ENCODE measurements at regions not wholly inside any gene's neighbourhood (a gene's known extent, or its start where the extent isn't known, plus 50 kb on each side); places are given as distances from the start of the nearest gene placed in this dataset.
A peak's percentile ranks its signal among the peaks of the same experiment; 100 is the strongest.

DNA sequence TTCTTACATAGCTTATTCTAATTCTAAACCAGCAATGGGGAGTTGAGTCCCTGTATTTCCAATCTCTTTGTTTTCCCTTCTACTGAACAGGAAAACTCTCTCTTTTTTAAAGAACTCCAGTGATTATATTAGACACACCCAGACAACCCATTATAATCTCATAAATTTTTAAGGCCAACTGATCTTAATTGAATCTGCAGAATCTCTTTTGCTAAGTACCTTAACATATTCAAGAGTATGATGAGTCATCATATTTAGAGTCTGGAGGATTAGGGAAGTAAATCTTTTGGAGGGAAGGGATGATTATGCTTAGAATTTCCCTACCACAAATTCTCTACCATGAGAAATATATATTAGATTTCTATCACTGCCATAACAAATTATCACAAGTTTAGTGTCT lies 705.1 kb downstream of the CENPC start:
- TF ChIP-seq, protein P1, sequence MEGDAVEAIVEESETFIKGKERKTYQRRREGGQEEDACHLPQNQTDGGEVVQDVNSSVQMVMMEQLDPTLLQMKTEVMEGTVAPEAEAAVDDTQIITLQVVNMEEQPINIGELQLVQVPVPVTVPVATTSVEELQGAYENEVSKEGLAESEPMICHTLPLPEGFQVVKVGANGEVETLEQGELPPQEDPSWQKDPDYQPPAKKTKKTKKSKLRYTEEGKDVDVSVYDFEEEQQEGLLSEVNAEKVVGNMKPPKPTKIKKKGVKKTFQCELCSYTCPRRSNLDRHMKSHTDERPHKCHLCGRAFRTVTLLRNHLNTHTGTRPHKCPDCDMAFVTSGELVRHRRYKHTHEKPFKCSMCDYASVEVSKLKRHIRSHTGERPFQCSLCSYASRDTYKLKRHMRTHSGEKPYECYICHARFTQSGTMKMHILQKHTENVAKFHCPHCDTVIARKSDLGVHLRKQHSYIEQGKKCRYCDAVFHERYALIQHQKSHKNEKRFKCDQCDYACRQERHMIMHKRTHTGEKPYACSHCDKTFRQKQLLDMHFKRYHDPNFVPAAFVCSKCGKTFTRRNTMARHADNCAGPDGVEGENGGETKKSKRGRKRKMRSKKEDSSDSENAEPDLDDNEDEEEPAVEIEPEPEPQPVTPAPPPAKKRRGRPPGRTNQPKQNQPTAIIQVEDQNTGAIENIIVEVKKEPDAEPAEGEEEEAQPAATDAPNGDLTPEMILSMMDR (IDR thresholded peaks at IDR 0.05; ENCODE audit: control extremely low read depth, extremely low read depth): no peak
- H3K36me3 ChIP-seq (ENCODE audit: control insufficient read depth in 4 of 4, insufficient read depth in 4 of 4, low read length in 4 of 4): no peaks in the 10 kb centered on the region
- H3K4me3 ChIP-seq: no peak overlapping the region
- DNase-seq (no peak), ATAC-seq (ENCODE audit: insufficient read depth, low FRiP score) (no peak)
- H3K4me1 ChIP-seq (ENCODE audit: control insufficient read depth in 5 of 5, insufficient read depth in 5 of 5, low read length in 5 of 5): peaks cover 0 to 5% (median 0%) of the 10 kb centered on the region in 5 donors
- no peak overlapping the region for H3K9ac ChIP-seq (ENCODE audit: insufficient read depth in 1 of 2, low read length in 2 of 2)
- peaks cover 0 to 2% (median 0%) of the 10 kb centered on the region in 4 donors for H3K9me3 ChIP-seq (ENCODE audit: control insufficient read depth in 4 of 4, insufficient read depth in 3 of 4, low read length in 3 of 4)
- no peak overlapping the region for H3K27ac ChIP-seq (ENCODE audit: low read depth in 1 of 2, low read length in 1 of 2)
- no peaks in the 10 kb centered on the region for H3K27me3 ChIP-seq (ENCODE audit: control insufficient read depth in 3 of 3, insufficient read depth in 3 of 3, low read length in 2 of 3)

DNA sequence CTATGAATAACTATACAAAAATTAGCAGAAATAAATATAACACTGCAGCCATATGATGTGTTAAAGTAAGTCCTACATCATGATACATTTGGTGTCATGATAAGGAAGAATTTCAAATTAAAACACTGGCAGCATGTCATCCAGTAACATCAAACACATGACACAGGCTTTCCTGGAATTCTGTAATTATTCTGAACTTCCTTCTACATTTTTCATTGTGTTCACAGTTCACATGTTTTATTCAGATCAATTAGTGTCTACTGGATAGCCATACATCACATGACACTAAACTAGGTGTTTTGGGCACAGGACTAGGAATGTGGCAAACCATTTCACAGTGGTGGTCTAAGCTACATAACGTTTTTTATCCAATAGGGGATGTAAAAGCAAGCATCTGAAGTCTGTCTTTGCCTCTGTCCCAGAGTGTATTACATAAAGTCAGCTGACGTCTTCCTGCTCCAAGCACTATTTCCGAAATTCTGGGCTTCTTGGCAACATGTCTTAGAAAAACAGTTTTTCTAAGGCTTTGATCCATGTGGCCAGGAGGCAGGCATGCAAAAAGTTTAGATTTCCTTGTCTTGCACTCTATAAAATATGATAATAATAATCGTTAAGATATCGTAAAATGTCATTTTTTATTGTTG lies 707.9 kb downstream of the CENPC start:
- no peaks in the 10 kb centered on the region for H3K27me3 ChIP-seq (ENCODE audit: control insufficient read depth in 3 of 3, insufficient read depth in 3 of 3, low read length in 2 of 3)
- ATAC-seq (ENCODE audit: insufficient read depth, low FRiP score) (no peak), DNase-seq (peak; percentile 47 to 77 (median 73))
- H3K9me3 ChIP-seq (ENCODE audit: control insufficient read depth in 4 of 4, insufficient read depth in 3 of 4, low read length in 3 of 4): peaks cover 0 to 2% (median 0%) of the 10 kb centered on the region in 4 donors
- no peak overlapping the region for H3K27ac ChIP-seq (ENCODE audit: low read depth in 1 of 2, low read length in 1 of 2)
- no peaks in the 10 kb centered on the region for H3K36me3 ChIP-seq (ENCODE audit: control insufficient read depth in 4 of 4, insufficient read depth in 4 of 4, low read length in 4 of 4)
- no peak overlapping the region for H3K4me3 ChIP-seq
- 51 to 66% methylated on average over 5 of the region's 5 CpGs for WGBS, 2 donors
- no peak overlapping the region for H3K9ac ChIP-seq (ENCODE audit: insufficient read depth in 1 of 2, low read length in 2 of 2)
- H3K4me1 ChIP-seq (ENCODE audit: control insufficient read depth in 5 of 5, insufficient read depth in 5 of 5, low read length in 5 of 5): peaks cover 0 to 5% (median 0%) of the 10 kb centered on the region in 5 donors
- TF ChIP-seq, protein P1 (IDR thresholded peaks at IDR 0.05; ENCODE audit: control extremely low read depth, extremely low read depth): no peak

DNA sequence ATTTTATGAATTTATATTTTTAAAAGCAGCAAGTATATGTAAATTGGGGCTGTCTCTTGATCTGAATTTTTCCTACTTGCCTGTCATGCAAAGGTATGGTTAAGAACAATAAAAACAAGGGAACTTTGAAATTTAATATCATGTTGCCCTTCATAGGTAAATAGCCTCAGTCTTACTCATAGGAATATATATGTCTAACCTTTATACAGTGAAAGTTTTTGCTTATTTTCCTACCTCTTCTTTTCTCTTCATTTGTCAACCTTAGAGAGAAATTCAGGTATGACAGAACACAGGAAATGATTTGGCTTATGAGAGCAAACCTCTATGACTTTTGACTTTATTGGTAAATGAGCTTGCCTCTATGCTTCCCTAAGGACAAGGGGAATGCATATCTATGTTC lies 716.0 kb downstream of the CENPC start:
- DNase-seq: no peak
- TF ChIP-seq, protein P1 (IDR thresholded peaks at IDR 0.05; ENCODE audit: control extremely low read depth, extremely low read depth): no peak
- no peak overlapping the region for H3K9ac ChIP-seq (ENCODE audit: insufficient read depth in 1 of 2, low read length in 2 of 2)
- no peaks in the 10 kb centered on the region for H3K27me3 ChIP-seq (ENCODE audit: control insufficient read depth in 3 of 3, insufficient read depth in 3 of 3, low read length in 2 of 3)
- H3K36me3 ChIP-seq (ENCODE audit: control insufficient read depth in 4 of 4, insufficient read depth in 4 of 4, low read length in 4 of 4): no peaks in the 10 kb centered on the region
- H3K4me3 ChIP-seq: no peak overlapping the region
- no peak overlapping the region for H3K27ac ChIP-seq (ENCODE audit: low read depth in 1 of 2, low read length in 1 of 2)
- H3K4me1 ChIP-seq (ENCODE audit: control insufficient read depth in 5 of 5, insufficient read depth in 5 of 5, low read length in 5 of 5): no peaks in the 10 kb centered on the region
- peaks cover 0 to 2% (median 0%) of the 10 kb centered on the region in 4 donors for H3K9me3 ChIP-seq (ENCODE audit: control insufficient read depth in 4 of 4, insufficient read depth in 3 of 4, low read length in 3 of 4)
- ATAC-seq (ENCODE audit: insufficient read depth, low FRiP score): no peak

DNA sequence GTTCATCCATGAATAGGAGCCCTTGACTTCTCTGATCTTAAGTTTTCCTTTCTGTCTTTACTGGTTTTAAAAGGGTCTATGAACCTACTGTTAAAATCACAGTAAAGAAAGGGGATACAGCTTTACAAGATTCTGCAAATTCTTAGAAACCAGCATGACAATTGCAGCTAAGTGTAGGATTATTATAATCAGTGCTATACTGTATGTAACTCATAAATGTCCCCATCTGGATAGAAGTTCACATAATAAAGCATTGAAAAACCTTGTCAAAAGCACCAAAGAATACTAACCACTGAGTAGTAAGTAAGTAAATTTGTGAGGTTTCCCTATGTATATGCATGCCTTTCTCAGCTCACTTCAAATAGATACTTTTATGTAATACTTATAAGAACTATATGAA lies 724.6 kb downstream of the CENPC start:
- Histone ChIP-seq H3K9ac (ENCODE audit: insufficient read depth in 1 of 2, low read length in 2 of 2) (no peak overlapping the region), H3K4me1 (ENCODE audit: control insufficient read depth in 5 of 5, insufficient read depth in 5 of 5, low read length in 5 of 5) (no peaks in the 10 kb centered on the region), H3K9me3 (ENCODE audit: control insufficient read depth in 4 of 4, insufficient read depth in 3 of 4, low read length in 3 of 4) (no peaks in the 10 kb centered on the region), H3K4me3 (no peak overlapping the region), H3K36me3 (ENCODE audit: control insufficient read depth in 4 of 4, insufficient read depth in 4 of 4, low read length in 4 of 4) (no peaks in the 10 kb centered on the region), H3K27me3 (ENCODE audit: control insufficient read depth in 3 of 3, insufficient read depth in 3 of 3, low read length in 2 of 3) (no peaks in the 10 kb centered on the region), H3K27ac (ENCODE audit: low read depth in 1 of 2, low read length in 1 of 2) (no peak overlapping the region)
- ATAC-seq (ENCODE audit: insufficient read depth, low FRiP score): no peak
- TF ChIP-seq, protein P1 (IDR thresholded peaks at IDR 0.05; ENCODE audit: control extremely low read depth, extremely low read depth): no peak
- no peak for DNase-seq

All from lung (tissue), 11 donors.